DOHH2 (cell line): ENCODE measurements at regions not wholly inside any gene's neighbourhood (a gene's known extent, or its start where the extent isn't known, plus 50 kb on each side); places are given as distances from the start of the nearest gene placed in this dataset.

Experiments used
- H3F3A ChIP-seq: fragments of 200-600 bp; sonication (generic), shearing (Covaris generic); 2 replicates; pipeline ENCODE4 v1.6.0; 2016; ENCODE audit warnings: antibody characterized with exemption, mild to moderate bottlenecking; ENCODE audit not compliant: control insufficient read depth, insufficient read depth
- H3K27ac ChIP-seq: fragments of 200-600 bp; sonication (generic); 2 replicates; pipeline ENCODE4 v1.5.1; 2014; ENCODE audit warnings: low read depth, mild to moderate bottlenecking, low read length, moderate library complexity
- H3K27me3 ChIP-seq: fragments of 200-600 bp; sonication (generic); 2 replicates; pipeline ENCODE4 v1.6.1; 2014; ENCODE audit warnings: mild to moderate bottlenecking, low read length, mixed read lengths; ENCODE audit not compliant: control insufficient read depth
- H3K36me3 ChIP-seq: fragments of 200-600 bp; sonication (generic); 2 replicates; pipeline ENCODE4 v1.6.1; 2014; ENCODE audit warnings: mild to moderate bottlenecking, low read length, moderate library complexity, mixed read lengths; ENCODE audit not compliant: control insufficient read depth
- H3K4me1 ChIP-seq: fragments of 200-600 bp; sonication (generic); 2 replicates; pipeline ENCODE4 v1.6.1; 2014; ENCODE audit warnings: mild to moderate bottlenecking, low read length, mixed read lengths; ENCODE audit not compliant: control insufficient read depth
- H3K4me2 ChIP-seq: fragments of 200-600 bp; sonication (generic); 2 replicates; pipeline ENCODE4 v1.6.0; 2014; ENCODE audit warnings: mild to moderate bottlenecking, low read length, moderate library complexity
- H3K4me3 ChIP-seq: fragments of 200-600 bp; sonication (generic); 2 replicates; pipeline ENCODE4 v1.5.1; 2014; ENCODE audit warnings: mild to moderate bottlenecking, low read length, mixed read lengths
- H3K79me2 ChIP-seq: fragments of 200-600 bp; sonication (generic); 2 replicates; pipeline ENCODE4 v1.6.1; 2014; ENCODE audit warnings: mild to moderate bottlenecking, low read length, mixed read lengths; ENCODE audit not compliant: control insufficient read depth
- H3K9me2 ChIP-seq: fragments of 200-600 bp; sonication (generic); replicated peaks from 2 replicates; pipeline ENCODE4 v1.6.1; 2014; ENCODE audit warnings: mild to moderate bottlenecking, low read length, mixed read lengths; ENCODE audit not compliant: control insufficient read depth
- H3K9me3 ChIP-seq: fragments of 200-600 bp; sonication (generic); 2 replicates; pipeline ENCODE4 v1.6.1; 2014; ENCODE audit warnings: antibody characterized with exemption, low read length, mixed read lengths; ENCODE audit not compliant: control insufficient read depth, insufficient read depth
- H4K20me1 ChIP-seq: fragments of 200-600 bp; sonication (generic); 2 replicates; pipeline ENCODE4 v1.6.0; 2014; ENCODE audit warnings: low read depth, mild to moderate bottlenecking, antibody characterized with exemption, low read length, moderate library complexity; ENCODE audit not compliant: control insufficient read depth, insufficient read depth
- CTCF ChIP-seq: fragments of 200-600 bp; sonication (generic); IDR thresholded peaks from one replicate; pipeline ENCODE4 v1.5.1; 2014; ENCODE audit warnings: antibody characterized with exemption, mild to moderate bottlenecking, low read depth, low read length; ENCODE audit not compliant: poor library complexity, severe bottlenecking
- EZH2phosphoT487 ChIP-seq: fragments of 200-600 bp; sonication (generic); IDR thresholded peaks from 2 replicates; pipeline ENCODE4 v1.6.1; 2017; ENCODE audit warnings: borderline replicate concordance, mild to moderate bottlenecking, antibody characterized with exemption, low read length, moderate library complexity, mixed read lengths

- Histone ChIP-seq H3K9me3 (no peaks in the 10 kb centered on the region), H3K79me2 (no peaks in the 10 kb centered on the region), H3F3A (no peaks in the 10 kb centered on the region), H3K27ac (no peak overlapping the region), H3K4me3 (no peak overlapping the region), H3K36me3 (no peaks in the 10 kb centered on the region), H3K27me3 (peaks cover 3% of the 10 kb centered on the region; the same call in 1 of the 2 replicates), H4K20me1 (no peaks in the 10 kb centered on the region), H3K4me1 (no peaks in the 10 kb centered on the region), H3K4me2 (no peak overlapping the region), H3K9me2 (no peaks in the 10 kb centered on the region)
- no peak for TF ChIP-seq EZH2phosphoT487
- TF ChIP-seq CTCF = no peak
Observed at GRCh38 chr2:239675826-239676715, 275.3 kb upstream of the HDAC4 start.

DNA sequence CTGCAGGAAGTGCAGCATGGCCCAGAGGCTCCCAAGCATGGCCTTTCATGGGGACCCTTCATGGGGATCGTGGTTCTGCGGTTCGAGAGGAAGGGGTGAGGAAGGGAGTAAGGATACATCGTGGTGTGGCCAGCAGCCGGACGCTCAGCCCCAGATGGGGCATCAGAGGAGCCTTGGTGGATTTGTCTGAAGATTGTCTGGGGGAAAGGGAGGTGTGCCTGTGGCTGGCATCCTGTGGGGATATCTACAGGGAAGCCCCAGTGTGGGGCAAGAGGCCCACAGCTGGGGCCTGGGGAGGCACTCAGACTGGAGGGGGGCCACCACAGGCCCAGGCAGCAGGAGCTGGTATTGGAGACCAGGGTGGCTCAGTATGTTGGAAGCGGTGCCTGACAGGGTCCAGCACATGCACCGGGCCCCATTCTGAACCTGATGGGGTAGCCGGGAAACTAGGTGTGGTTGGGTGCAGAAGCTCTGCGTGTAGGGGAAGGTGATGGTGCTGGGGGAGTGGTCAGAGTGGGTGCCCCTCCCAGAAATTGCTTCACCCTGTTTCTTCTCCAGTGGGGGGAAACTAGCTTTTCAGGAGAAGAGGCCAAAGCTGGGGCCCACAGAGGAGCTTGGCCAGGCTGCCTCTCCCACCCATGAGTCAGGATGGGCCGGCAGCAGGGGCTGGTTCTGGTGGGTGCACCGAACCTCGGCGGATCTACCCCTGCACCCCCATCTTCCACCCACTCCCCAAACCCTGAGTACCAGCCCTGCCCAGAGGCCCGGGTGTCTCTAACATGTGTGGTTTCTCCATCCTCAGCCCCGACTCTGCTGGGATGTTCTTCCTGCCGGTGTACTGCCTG is 274.4 kb upstream of the HDAC4 start:
- no peaks in the 10 kb centered on the region for H4K20me1 ChIP-seq
- H3F3A ChIP-seq = no peaks in the 10 kb centered on the region
- H3K9me3 ChIP-seq = no peaks in the 10 kb centered on the region
- TF ChIP-seq CTCF (no peak), EZH2phosphoT487 (no peak)
- no peaks in the 10 kb centered on the region for H3K27me3 ChIP-seq
- no peaks in the 10 kb centered on the region for H3K9me2 ChIP-seq
- no peak overlapping the region for H3K27ac ChIP-seq
- no peaks in the 10 kb centered on the region for H3K36me3 ChIP-seq
- H3K4me2 ChIP-seq = no peak overlapping the region
- H3K4me3 ChIP-seq = no peak overlapping the region
- no peaks in the 10 kb centered on the region for H3K4me1 ChIP-seq
- no peaks in the 10 kb centered on the region for H3K79me2 ChIP-seq

- no peaks in the 10 kb centered on the region for H3F3A ChIP-seq
- no peaks in the 10 kb centered on the region for H3K9me2 ChIP-seq
- TF ChIP-seq CTCF (no peak), EZH2phosphoT487 (no peak)
- H4K20me1 ChIP-seq = no peaks in the 10 kb centered on the region
- no peak overlapping the region for H3K4me3 ChIP-seq
- no peaks in the 10 kb centered on the region for H3K4me1 ChIP-seq
- H3K4me2 ChIP-seq = no peak overlapping the region
- no peaks in the 10 kb centered on the region for H3K36me3 ChIP-seq
- no peak overlapping the region for H3K27ac ChIP-seq
- no peaks in the 10 kb centered on the region for H3K9me3 ChIP-seq
- H3K27me3 ChIP-seq = no peaks in the 10 kb centered on the region
- H3K79me2 ChIP-seq = no peaks in the 10 kb centered on the region
Observed at GRCh38 chr2:239674101-239674980, 273.5 kb upstream of the HDAC4 start.
